Activated CD8-positive, alpha-beta T cell treated with anti-CD3 and anti-CD28 coated beads for 36 hours (primary cell): ENCODE measurements at regions not wholly inside any gene's neighbourhood (a gene's known extent, or its start where the extent isn't known, plus 50 kb on each side); places are given as distances from the start of the nearest gene placed in this dataset.

Experiments
- ATAC-seq: fragments of 200-7000 bp; cut with Tn5 transposase; one replicate; pipeline ENCODE4 v1.10.0; 2021; ENCODE audit warnings: mild to moderate bottlenecking, moderate library complexity
- CTCF ChIA-PET: fragments of 350-600 bp; sonication (Branson Sonifier 250); formaldehyde crosslinking; loops from one replicate; lab custom pipeline; 2021; ENCODE audit warnings: antibody characterized with exemption; lab: Charles Lee
- POLR2A ChIA-PET: fragments of 350-600 bp; sonication (Branson Sonifier 250); formaldehyde crosslinking; loops from one replicate; lab custom pipeline; 2021; ENCODE audit warnings: antibody characterized with exemption; lab: Charles Lee
- DNase-seq: peaks from one replicate; pipeline ENCODE4 v3.0.0-alpha.2; 2020
- H3K27ac Mint-ChIP-seq: one replicate; pipeline ENCODE4 v1.8.0; 2021; ENCODE audit warnings: mild to moderate bottlenecking, mixed read lengths
- H3K27me3 Mint-ChIP-seq: one replicate; pipeline ENCODE4 v1.8.0; 2021; ENCODE audit warnings: mixed read lengths
- H3K36me3 Mint-ChIP-seq: one replicate; pipeline ENCODE4 v1.8.0; 2021; ENCODE audit warnings: low read depth, mixed read lengths
- H3K4me1 Mint-ChIP-seq: one replicate; pipeline ENCODE4 v1.8.0; 2021; ENCODE audit warnings: low read depth, mixed read lengths
- H3K4me3 Mint-ChIP-seq: one replicate; pipeline ENCODE4 v1.8.0; 2021; ENCODE audit warnings: mild to moderate bottlenecking, moderate library complexity, mixed read lengths
- H3K9me3 Mint-ChIP-seq: one replicate; pipeline ENCODE4 v1.8.0; 2021; ENCODE audit warnings: mixed read lengths
- intact Hi-C: fragments of 100-400 bp; cut with micrococcal nuclease; formaldehyde crosslinking; loops from one replicate; pipeline ENCODE4 v1.10.0; 2022
- TF ChIP-seq, protein P1 (sequence below): fragments of 200-600 bp; IDR thresholded peaks from one replicate; pipeline ENCODE4 v1.8.0; 2022; ENCODE audit warnings: antibody characterized with exemption, mild to moderate bottlenecking

DNA sequence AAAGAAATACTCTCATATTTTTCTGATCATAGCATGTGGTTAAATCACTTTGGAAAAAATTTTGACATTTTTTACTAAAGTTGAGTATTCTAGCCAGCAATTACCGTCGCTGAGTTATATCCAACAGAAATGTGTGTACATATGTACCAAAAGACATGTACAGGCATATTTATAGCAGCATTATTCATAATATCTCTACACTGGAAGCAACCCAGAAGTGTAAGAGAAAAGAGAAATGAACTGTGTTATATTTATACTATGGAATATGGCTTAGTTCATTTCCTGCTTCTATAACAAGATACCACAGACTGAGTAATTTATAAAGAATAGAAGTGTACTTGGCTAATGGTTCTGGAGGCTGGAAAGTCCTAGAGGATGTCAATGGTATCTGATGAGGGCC is 474.0 kb upstream of the GJE1 start:
- H3K4me1 Mint-ChIP-seq, result no peaks in the 10 kb centered on the region
- no peak overlapping the region for H3K4me3 Mint-ChIP-seq
- TF ChIP-seq, protein P1, sequence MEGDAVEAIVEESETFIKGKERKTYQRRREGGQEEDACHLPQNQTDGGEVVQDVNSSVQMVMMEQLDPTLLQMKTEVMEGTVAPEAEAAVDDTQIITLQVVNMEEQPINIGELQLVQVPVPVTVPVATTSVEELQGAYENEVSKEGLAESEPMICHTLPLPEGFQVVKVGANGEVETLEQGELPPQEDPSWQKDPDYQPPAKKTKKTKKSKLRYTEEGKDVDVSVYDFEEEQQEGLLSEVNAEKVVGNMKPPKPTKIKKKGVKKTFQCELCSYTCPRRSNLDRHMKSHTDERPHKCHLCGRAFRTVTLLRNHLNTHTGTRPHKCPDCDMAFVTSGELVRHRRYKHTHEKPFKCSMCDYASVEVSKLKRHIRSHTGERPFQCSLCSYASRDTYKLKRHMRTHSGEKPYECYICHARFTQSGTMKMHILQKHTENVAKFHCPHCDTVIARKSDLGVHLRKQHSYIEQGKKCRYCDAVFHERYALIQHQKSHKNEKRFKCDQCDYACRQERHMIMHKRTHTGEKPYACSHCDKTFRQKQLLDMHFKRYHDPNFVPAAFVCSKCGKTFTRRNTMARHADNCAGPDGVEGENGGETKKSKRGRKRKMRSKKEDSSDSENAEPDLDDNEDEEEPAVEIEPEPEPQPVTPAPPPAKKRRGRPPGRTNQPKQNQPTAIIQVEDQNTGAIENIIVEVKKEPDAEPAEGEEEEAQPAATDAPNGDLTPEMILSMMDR, result no peak
- ATAC-seq (no peak), DNase-seq (no peak)
- H3K9me3 Mint-ChIP-seq, result no peaks in the 10 kb centered on the region
- POLR2A ChIA-PET, result no interaction called here
- no peak overlapping the region for H3K27ac Mint-ChIP-seq
- intact Hi-C loops, result no loop called here
- no peaks in the 10 kb centered on the region for H3K36me3 Mint-ChIP-seq
- CTCF ChIA-PET, result no interaction called here
- peaks cover 8% of the 10 kb centered on the region for H3K27me3 Mint-ChIP-seq

DNA sequence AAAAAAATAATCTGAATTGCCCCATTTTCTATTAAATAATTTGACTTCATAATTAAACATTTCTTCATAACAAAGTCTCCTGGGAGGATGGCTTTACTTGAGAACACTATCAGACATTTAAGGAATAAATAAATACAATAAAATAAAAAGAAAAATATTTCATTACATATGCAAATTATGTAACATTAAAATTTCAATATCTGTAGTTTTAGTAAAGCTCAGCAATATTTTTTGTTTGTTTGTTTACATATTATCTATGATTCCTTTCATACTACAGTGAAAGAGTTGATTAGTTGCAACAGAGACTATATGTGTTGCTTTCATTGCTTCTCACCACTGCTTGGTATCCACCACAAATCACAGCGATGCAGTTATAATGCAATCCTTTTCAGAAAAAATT is 474.9 kb upstream of the GJE1 start:
- ChIA-PET POLR2A (no interaction called here), CTCF (no interaction called here)
- Mint-ChIP-seq H3K4me1 (no peaks in the 10 kb centered on the region), H3K9me3 (no peaks in the 10 kb centered on the region), H3K4me3 (no peak overlapping the region), H3K27me3 (peaks cover 8% of the 10 kb centered on the region), H3K36me3 (no peaks in the 10 kb centered on the region), H3K27ac (no peak overlapping the region)
- no peak for DNase-seq
- ATAC-seq, result no peak
- TF ChIP-seq, protein P1, result no peak
- intact Hi-C loops, result no loop called here

DNA sequence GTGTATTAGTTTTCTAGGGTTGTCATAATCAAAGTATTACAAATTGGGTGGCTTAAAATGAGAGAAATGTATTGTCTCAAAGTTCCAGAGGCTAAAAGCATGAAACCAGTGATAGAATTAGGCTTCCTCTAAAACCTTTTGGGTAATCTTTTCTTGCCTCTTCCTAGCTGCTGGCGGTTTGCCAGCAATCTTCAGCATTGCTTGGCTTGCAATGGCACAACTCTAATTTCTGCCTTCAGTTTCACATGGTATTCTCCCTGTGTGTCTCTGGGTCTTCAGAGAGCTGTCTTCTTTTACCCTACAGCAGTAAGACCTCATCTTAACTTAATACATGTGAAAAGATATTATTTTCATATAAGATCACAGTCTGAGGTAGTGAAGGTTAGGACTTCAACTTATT is 479.1 kb upstream of the GJE1 start:
- CTCF ChIA-PET, result no interaction called here
- ATAC-seq (no peak), DNase-seq (no peak)
- H3K9me3 Mint-ChIP-seq, result no peaks in the 10 kb centered on the region
- TF ChIP-seq, protein P1, result no peak
- H3K4me1 Mint-ChIP-seq, result no peaks in the 10 kb centered on the region
- POLR2A ChIA-PET, result no interaction called here
- no peak overlapping the region for H3K4me3 Mint-ChIP-seq
- intact Hi-C loops, result no loop called here
- no peaks in the 10 kb centered on the region for H3K36me3 Mint-ChIP-seq
- H3K27ac Mint-ChIP-seq, result no peak overlapping the region
- peaks cover 8% of the 10 kb centered on the region for H3K27me3 Mint-ChIP-seq

DNA sequence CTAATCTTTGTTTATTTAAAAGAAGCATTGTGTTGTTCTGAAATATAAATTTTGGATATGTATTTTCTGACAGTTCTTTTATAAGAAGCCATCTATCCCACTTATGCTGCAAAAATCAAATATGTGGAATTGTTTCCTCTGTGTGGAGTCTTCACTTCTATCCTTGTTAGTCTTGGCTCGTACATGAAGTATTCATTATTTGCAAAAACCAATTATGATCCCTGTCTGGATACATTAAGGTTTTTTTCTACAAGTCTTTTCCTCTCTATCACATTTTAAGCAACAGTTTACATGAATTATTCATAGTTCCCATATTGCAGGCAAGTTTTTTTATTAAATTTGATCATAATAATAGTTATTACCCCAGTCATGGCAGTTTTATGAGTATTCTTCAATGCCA is 490.8 kb upstream of the GJE1 start:
- Mint-ChIP-seq H3K27ac (no peak overlapping the region), H3K9me3 (no peaks in the 10 kb centered on the region), H3K36me3 (no peaks in the 10 kb centered on the region), H3K4me3 (no peak overlapping the region), H3K27me3 (no peaks in the 10 kb centered on the region), H3K4me1 (no peaks in the 10 kb centered on the region)
- ChIA-PET CTCF (no interaction called here), POLR2A (no interaction called here)
- DNase-seq (no peak), ATAC-seq (no peak)
- intact Hi-C loops, result no loop called here
- TF ChIP-seq, protein P1, result no peak

DNA sequence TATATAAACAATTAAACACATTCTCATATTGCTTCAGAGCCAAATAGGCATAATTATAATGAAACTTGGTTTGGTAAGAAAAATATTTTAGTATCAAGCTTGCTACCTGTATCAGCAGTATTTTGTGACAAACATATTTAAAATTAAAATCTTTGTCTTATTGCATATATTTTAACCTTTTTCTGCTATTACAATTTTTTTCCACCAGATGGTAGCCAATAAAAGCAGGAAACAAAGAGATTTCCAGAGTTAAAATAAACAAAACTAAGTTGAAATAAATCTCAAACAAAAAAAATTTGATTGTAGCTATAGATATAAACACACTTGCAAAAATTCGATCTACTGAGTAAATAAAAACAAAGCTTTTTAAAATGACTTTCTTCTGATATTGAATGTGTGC is 491.3 kb upstream of the GJE1 start:
- Mint-ChIP-seq H3K36me3 (no peaks in the 10 kb centered on the region), H3K4me1 (no peaks in the 10 kb centered on the region), H3K27me3 (no peaks in the 10 kb centered on the region), H3K9me3 (no peaks in the 10 kb centered on the region), H3K27ac (no peak overlapping the region), H3K4me3 (no peak overlapping the region)
- TF ChIP-seq, protein P1, result no peak
- ChIA-PET CTCF (no interaction called here), POLR2A (no interaction called here)
- ATAC-seq (no peak), DNase-seq (no peak)
- intact Hi-C loops, result no loop called here
